ENCODE measurements at regions not wholly inside any gene's neighbourhood (a gene's known extent, or its start where the extent isn't known, plus 50 kb on each side); places are given as distances from the start of the nearest gene placed in this dataset.
A peak's percentile ranks its signal among the peaks of the same experiment; 100 is the strongest.

DNA sequence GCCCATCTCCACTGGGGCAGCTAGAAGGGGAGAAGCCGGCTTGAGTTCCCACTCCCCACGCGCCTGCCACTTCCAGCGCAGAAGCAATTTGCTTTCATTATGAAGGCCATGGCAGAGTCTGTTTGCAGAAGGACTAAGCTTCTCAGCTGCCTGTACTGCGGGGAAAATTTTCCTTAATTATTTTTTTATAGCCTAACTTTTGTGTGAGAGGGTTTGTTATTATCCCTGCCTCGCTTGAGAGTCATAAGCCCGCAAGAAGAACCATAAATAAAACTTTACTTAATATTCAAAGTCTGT, 56.0 kb upstream of the DLK1 start:
- WGBS (ENCODE audit: low lambda C conversion rate, missing lambda C conversion rate): 57% methylated on average over 7 of the region's 7 CpGs
- peak overlapping the region; percentile 23 for H3K4me2 ChIP-seq

DNA sequence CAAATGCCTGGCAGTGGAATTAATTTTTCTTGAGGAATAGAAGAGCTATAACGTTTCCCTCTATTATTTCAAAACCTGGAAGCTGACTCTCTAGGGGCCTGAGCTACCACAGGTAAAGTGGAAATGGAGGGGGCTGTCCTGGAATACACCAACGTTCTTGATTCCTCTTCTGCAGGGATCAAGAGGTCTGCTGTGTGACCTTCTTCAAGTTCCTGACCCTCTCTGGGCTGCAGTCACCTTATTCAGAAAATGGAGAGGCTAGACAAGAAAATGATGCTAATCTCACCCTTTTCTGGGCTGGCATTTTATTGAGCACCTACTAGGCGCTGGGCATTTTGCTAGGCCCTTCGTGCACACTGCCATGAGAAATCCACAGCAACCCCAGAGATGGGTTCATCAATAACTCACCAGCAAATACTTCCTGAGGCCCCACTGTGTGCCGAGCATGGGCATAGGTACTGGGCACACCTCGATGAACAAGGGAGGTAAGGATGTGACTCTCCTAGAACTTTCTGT, 55.2 kb upstream of the DLK1 start:
- Histone ChIP-seq H3K27me3 (peaks cover 3% of the 10 kb centered on the region), H3K9me3 (ENCODE audit: low read depth) (no peaks in the 10 kb centered on the region), H2AFZ (no peak overlapping the region), H3K4me1 (ENCODE audit: insufficient read depth) (peaks cover 43% of the 10 kb centered on the region), H3K36me3 (replicated peaks; ENCODE audit: insufficient read depth, low read depth) (no peaks in the 10 kb centered on the region), H3K27ac (no peak overlapping the region), H3K4me3 (no peak overlapping the region), H3K79me2 (no peaks in the 10 kb centered on the region), H3K4me2 (no peak overlapping the region), H3K9me2 (replicated peaks; ENCODE audit: insufficient read depth) (no peaks in the 10 kb centered on the region), H4K20me1 (ENCODE audit: insufficient read depth, poor library complexity, severe bottlenecking) (no peaks in the 10 kb centered on the region)
- TF ChIP-seq, protein P1, sequence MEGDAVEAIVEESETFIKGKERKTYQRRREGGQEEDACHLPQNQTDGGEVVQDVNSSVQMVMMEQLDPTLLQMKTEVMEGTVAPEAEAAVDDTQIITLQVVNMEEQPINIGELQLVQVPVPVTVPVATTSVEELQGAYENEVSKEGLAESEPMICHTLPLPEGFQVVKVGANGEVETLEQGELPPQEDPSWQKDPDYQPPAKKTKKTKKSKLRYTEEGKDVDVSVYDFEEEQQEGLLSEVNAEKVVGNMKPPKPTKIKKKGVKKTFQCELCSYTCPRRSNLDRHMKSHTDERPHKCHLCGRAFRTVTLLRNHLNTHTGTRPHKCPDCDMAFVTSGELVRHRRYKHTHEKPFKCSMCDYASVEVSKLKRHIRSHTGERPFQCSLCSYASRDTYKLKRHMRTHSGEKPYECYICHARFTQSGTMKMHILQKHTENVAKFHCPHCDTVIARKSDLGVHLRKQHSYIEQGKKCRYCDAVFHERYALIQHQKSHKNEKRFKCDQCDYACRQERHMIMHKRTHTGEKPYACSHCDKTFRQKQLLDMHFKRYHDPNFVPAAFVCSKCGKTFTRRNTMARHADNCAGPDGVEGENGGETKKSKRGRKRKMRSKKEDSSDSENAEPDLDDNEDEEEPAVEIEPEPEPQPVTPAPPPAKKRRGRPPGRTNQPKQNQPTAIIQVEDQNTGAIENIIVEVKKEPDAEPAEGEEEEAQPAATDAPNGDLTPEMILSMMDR (IDR thresholded peaks at IDR 0.05; ENCODE audit: poor library complexity): no peak
- TF ChIP-seq EZH2 (IDR thresholded peaks at IDR 0.05; ENCODE audit: borderline replicate concordance) (no peak), EZH2phosphoT487 (IDR thresholded peaks at IDR 0.05; ENCODE audit: low read depth, severe bottlenecking, unreplicated experiment) (no peak)
- DNase-seq (ENCODE audit: low spot score): no peak
- 96% methylated on average over 6 of the region's 6 CpGs for WGBS (ENCODE audit: low lambda C conversion rate, missing lambda C conversion rate)

More for the DNA sequence above, 56.0 kb upstream of the DLK1 start:
- H2AFZ ChIP-seq: no peak overlapping the region
- peaks cover 3% of the 10 kb centered on the region for H3K27me3 ChIP-seq
- H3K36me3 ChIP-seq (replicated peaks; ENCODE audit: insufficient read depth, low read depth): no peaks in the 10 kb centered on the region
- H3K4me1 ChIP-seq (ENCODE audit: insufficient read depth): peaks cover 44% of the 10 kb centered on the region
- H4K20me1 ChIP-seq (ENCODE audit: insufficient read depth, poor library complexity, severe bottlenecking): no peaks in the 10 kb centered on the region
- H3K9me3 ChIP-seq (ENCODE audit: low read depth): no peaks in the 10 kb centered on the region
- H3K27ac ChIP-seq: no peak overlapping the region
- H3K9me2 ChIP-seq (replicated peaks; ENCODE audit: insufficient read depth): no peaks in the 10 kb centered on the region
- DNase-seq (ENCODE audit: low spot score): peak; percentile 21
- H3K4me3 ChIP-seq: no peak overlapping the region
- H3K79me2 ChIP-seq: no peaks in the 10 kb centered on the region
- no peak for TF ChIP-seq EZH2phosphoT487 (IDR thresholded peaks at IDR 0.05; ENCODE audit: low read depth, severe bottlenecking, unreplicated experiment)
- TF ChIP-seq, protein P1 (IDR thresholded peaks at IDR 0.05; ENCODE audit: poor library complexity): no peak
- TF ChIP-seq EZH2 (IDR thresholded peaks at IDR 0.05; ENCODE audit: borderline replicate concordance): no peak

- Histone ChIP-seq H3K9me2 (replicated peaks; ENCODE audit: insufficient read depth) (no peaks in the 10 kb centered on the region), H2AFZ (no peak overlapping the region), H3K9me3 (ENCODE audit: low read depth) (no peaks in the 10 kb centered on the region), H3K4me3 (no peak overlapping the region), H3K27ac (no peak overlapping the region), H3K79me2 (no peaks in the 10 kb centered on the region), H3K36me3 (replicated peaks; ENCODE audit: insufficient read depth, low read depth) (no peaks in the 10 kb centered on the region), H3K4me1 (ENCODE audit: insufficient read depth) (peaks cover 46% of the 10 kb centered on the region), H4K20me1 (ENCODE audit: insufficient read depth, poor library complexity, severe bottlenecking) (no peaks in the 10 kb centered on the region), H3K4me2 (no peak overlapping the region), H3K27me3 (peaks cover 3% of the 10 kb centered on the region)
- WGBS (ENCODE audit: low lambda C conversion rate, missing lambda C conversion rate): 96% methylated on average over 5 of the region's 5 CpGs
- DNase-seq (ENCODE audit: low spot score): no peak
- no peak for TF ChIP-seq EZH2phosphoT487 (IDR thresholded peaks at IDR 0.05; ENCODE audit: low read depth, severe bottlenecking, unreplicated experiment)
- TF ChIP-seq, protein P1 (IDR thresholded peaks at IDR 0.05; ENCODE audit: poor library complexity): no peak
- no peak for TF ChIP-seq EZH2 (IDR thresholded peaks at IDR 0.05; ENCODE audit: borderline replicate concordance)
Measured at GRCh38 chr14:100671906-100672305, 54.8 kb upstream of the DLK1 start.

Data from hepatocyte (in vitro differentiated cells).